NOMO-1 (cell line): ENCODE measurements at regions not wholly inside any gene's neighbourhood (a gene's known extent, or its start where the extent isn't known, plus 50 kb on each side); places are given as distances from the start of the nearest gene placed in this dataset.
A peak's percentile ranks its signal among the peaks of the same experiment; 100 is the strongest.
"Not testable (repeated sequence)": the region's sequence is repeated elsewhere in the genome, so short reads cannot be mapped to it uniquely, and the experiment has no call there.

Experiments
- DNase-seq, 2 experiments: peaks; one replicate each; lab custom pipeline; 2025; ENCODE audit not compliant: unreplicated experiment in 2 of 2; lab: John Stamatoyannopoulos, UW

DNA sequence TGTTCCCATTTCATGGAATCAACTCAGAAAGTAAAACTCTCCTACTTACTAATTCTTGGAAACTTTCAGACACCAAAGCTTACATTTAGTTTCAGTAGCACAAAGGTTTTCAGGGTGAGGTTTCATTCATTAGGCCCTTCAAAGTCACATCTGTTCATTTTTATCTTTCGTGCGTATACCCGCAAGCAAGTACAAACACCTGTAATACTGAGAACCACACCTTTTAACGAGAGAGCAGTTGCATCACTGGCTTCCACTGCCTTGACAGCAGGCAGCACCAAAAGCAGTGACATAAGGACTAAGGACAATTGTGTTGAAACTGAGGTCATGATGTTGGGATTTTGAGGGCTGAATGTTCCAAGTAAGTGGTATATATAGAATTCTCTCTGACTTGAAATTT lies 60.5 kb downstream of the GOLGA6L22 start:
- not testable (repeated sequence) for DNase-seq

DNA sequence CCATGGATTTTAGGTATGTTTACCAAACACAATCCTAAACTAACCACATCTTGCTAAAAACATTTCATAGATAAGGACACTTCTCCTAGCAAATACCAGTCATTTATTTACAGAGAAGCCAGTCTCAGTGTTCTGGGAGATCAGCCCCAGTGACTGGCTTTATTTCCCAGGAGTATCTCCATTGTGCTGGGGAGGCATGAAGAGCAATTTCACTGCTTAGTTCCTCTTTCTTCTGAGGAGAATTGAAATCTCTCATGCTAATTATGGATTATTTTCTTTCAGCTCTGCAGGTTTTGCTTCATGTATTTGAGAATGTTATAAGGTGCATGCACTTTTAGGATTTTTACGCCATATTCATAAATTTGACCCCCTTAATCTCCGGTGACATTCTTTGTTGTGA lies 67.8 kb downstream of the GOLGA6L22 start:
- DNase-seq: not testable (repeated sequence)

DNA sequence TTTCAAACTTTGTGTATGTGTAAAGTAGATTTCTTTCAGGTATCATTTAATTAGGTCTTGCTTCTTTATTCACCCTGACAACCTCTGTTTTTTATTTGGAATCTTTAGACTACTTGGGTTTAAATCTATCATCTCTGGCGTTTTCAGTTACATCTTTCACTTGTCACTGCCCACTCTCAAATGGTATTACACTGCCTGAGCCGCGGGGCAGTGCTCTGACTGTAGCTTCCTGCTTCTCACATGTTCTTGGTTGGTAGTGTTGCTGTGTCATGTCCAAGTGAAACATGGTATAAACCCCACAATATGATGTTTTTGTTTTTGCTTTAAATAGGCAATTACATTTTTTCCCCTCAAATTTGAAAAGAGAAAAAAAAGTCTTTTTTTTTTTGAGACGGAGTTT lies 68.3 kb downstream of the GOLGA6L22 start:
- not testable (repeated sequence) for DNase-seq

GRCh38 chr15:22529200-22529599 lies 70.5 kb downstream of the GOLGA6L22 start:
- DNase-seq: not testable (repeated sequence)

DNA sequence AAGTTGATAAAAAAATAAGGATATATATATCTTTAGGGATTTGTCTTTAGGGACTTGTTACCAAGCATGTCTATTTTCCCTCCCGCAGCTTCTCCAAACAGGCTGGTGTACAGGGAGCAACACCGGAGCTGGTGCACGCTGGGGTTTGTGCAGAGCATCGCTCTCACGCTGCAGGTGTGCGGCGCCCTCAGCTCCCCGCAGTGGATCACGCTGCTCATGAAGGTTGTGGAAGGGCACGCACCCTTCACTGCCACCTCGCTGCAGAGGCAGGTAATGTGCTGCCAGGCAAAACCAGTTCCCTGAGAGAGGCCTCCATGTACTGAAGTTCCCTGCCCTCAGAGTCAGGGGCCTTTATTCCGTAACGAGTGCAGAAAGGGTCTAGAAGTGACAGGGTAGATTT lies 101.0 kb downstream of the GOLGA6L22 start:
- not testable (repeated sequence) for DNase-seq

GRCh38 chr15:22561716-22562115 lies 103.0 kb downstream of the GOLGA6L22 start:
- DNase-seq: not testable (repeated sequence)

GRCh38 chr15:22566510-22566909 lies 107.8 kb downstream of the GOLGA6L22 start:
- not testable (repeated sequence) for DNase-seq

- DNase-seq: not testable (repeated sequence)
Measured at GRCh38 chr15:22569486-22569885, 110.8 kb downstream of the GOLGA6L22 start.

GRCh38 chr15:22572152-22572735 lies 113.5 kb downstream of the GOLGA6L22 start:
- not testable (repeated sequence) for DNase-seq

- not testable (repeated sequence) for DNase-seq
Measured at GRCh38 chr15:22572792-22573191, 114.1 kb downstream of the GOLGA6L22 start.

- DNase-seq: not testable (repeated sequence)
Measured at GRCh38 chr15:22577828-22578227, 119.1 kb downstream of the GOLGA6L22 start.

GRCh38 chr15:22579213-22579612 lies 120.5 kb downstream of the GOLGA6L22 start:
- not testable (repeated sequence) for DNase-seq

- DNase-seq: not testable (repeated sequence)
Measured at GRCh38 chr15:22587391-22587790, 128.7 kb downstream of the GOLGA6L22 start.

DNA sequence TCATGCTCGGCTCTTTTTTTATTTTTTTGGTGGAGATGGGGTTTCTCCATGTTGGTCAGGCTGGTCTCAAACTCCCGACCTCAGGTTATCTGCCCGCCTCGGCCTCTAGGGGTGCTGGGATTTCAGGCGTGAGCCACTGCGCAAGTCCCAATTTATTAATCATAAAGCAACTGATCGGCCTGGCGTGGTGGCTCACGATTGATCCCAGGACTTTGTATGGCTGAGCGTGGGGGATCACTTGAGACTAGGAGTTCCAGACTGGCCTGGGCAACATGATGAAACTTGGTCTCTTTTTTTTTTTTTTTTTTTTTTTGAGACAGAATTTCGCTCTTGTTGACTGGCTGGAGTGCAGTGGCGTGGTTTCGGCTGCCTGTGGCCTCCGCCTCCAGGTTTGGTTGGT lies 139.8 kb downstream of the GOLGA6L22 start:
- DNase-seq: not testable (repeated sequence)

DNA sequence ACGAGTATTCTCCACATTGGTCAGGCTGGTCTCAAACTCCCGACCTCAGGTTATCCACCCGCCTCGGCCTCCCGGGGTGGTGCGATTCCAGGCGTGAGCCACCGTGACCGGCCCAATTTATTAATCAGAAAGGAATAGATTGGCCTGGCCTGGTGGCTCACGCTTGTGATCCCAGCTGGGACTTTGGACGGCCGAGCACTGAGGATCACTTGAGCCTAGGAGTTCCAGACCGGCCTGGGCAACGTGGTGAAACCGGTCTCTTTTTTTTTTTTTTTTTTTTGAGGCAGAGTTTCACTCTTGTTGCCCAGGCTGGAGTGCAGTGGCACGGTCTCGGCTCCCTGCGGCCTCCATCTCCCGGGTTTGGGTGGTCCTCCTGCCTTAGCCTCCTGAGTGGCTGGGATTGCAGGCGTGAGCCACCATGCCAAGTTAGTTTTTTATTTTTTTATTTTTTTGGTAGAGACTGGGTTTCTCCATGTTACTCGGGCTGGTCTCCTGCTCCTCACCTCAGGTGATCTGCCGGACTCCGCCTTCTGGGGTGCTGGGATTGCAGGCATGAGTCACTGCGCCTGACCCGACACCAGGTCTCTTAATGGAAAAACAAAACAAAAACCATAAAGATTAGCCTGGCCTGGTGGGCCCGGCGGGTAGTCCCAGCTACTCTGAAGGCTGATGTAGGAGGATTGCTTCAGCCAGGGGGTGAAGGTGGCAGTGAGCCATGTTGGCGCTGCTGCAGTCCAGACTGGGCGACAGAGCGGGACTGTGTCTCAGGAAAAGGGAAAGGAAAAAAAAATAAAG lies 141.0 kb downstream of the GOLGA6L22 start:
- not testable (repeated sequence) for DNase-seq

- DNase-seq: not testable (repeated sequence)
Measured at GRCh38 chr15:22616976-22617375, 158.3 kb downstream of the GOLGA6L22 start.

GRCh38 chr15:22631789-22632188 lies 154.7 kb upstream of the NIPA1 start:
- DNase-seq: not testable (repeated sequence)

DNA sequence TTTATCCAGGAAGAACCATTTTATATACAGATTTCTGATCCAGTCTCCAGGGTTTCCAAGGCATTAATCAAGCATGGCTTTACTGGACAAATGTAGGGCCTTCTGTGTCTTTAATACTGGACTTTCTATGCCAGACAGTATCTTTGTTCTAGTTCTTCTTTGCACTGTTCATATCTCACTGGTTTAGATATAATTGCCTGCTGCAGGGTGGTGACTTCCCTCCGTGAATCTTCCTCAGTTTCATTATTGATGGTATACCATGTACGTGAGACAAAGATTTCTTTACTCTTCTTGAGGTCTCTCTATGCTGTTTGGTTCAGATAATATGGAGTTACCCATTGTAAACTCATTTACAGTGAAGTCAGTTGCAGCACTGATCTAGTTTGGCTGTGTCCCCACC lies 146.5 kb upstream of the NIPA1 start:
- DNase-seq: peak in 1 of 2 experiments; percentile 54

DNA sequence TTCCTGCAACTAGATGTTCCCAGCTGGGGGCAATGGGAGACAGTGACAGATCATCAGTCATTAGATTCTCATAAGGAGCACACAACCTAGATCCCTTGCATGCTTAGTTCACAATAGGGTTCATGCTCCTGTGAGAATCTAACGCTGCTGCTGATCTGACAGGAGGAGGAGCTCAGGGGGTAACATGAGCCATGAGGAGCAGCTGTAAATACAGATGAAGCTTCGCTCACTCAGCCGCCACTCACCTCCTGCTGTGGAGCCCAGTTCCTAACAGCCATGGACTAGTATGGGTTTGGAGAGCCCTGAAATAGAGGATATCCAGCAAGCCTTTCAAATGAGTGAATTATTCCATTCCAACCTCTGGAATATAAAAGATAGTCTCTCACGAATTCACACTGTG lies 137.0 kb upstream of the NIPA1 start:
- not testable (repeated sequence) for DNase-seq

- not testable (repeated sequence) for DNase-seq
Measured at GRCh38 chr15:22651179-22651578, 135.3 kb upstream of the NIPA1 start.

DNA sequence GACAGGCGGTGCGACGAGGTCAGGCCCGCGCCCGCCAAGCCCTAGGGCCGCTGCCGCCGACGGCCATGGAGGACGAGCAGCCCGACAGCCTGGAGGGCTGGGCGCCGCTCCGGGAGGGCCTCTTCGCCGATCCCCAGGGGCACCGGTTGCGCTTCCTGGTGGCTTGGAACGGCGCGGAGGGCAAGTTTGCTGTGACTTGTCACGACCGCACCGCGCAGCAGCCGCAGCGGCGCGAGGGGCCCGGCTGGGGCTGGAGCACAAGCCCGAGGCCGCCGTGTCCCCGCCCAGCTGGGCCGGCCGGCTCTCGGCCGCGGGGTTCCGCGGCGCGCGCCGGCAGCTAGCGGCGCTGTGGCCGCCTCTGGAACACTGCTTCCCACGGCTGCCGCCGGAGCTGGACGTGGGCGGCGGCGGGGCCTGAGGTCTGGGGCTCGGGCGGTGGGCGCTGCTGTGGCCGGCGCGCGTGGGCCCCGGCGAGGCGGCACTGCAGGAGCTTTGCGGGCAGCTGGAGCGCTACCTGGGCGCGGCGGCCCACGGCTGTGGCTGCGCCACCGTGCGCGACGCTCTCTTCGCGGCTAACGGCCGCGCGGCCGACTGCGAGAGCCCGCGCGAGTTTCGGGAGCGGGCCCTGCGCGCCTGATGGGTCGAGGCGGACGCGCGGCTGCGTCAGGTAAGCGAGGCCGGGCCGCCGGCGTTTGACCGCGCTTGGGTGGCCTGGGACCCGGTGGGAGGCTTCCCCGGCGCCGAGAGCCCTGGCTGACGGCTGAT lies 122.0 kb upstream of the NIPA1 start:
- not testable (repeated sequence) for DNase-seq
